ENCODE measurements at regions not wholly inside any gene's neighbourhood (a gene's known extent, or its start where the extent isn't known, plus 50 kb on each side); places are given as distances from the start of the nearest gene placed in this dataset.

DNA sequence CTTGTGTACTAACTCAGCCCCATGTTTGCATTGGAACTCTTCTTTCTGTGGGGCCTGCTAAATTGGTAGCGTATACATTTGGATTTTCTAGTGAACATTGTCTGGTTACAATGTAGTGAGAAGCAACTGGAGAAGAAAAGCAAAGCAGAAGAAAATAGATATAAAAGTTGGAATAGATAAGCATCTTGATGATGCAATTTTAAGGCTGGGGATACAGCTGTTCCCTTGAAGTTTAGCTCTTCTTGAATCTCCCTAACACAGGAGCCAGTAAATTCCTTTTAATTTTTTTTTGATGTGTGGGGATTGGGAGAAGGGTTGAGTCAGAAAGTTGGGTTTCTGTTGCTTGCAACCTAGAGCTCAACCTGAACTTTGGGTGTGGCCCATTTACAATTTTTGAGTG is 308.1 kb downstream of the STIM2 start:
- TF ChIP-seq SUZ12 (IDR thresholded peaks at IDR 0.05; ENCODE audit: extremely low read depth, insufficient read depth, insufficient read length) (no peak), YY1 (IDR thresholded peaks at IDR 0.05; ENCODE audit: insufficient read depth, insufficient read length) (no peak)

Measured in NT2/D1 (cell line).